Panc1 (cell line): ENCODE measurements at regions not wholly inside any gene's neighbourhood (a gene's known extent, or its start where the extent isn't known, plus 50 kb on each side); places are given as distances from the start of the nearest gene placed in this dataset.

Experiments used
- CTCF ChIP-seq: fragments of 450-650 bp; IDR thresholded peaks from 2 replicates; pipeline ENCODE4 v1.5.1; 2017; ENCODE audit warnings: mild to moderate bottlenecking
- POLR2AphosphoS5 ChIP-seq: IDR thresholded peaks from 2 replicates; pipeline ENCODE4 v1.6.1; 2012; ENCODE audit warnings: mild to moderate bottlenecking, low read depth, low read length, moderate library complexity
- TCF7L2 ChIP-seq: IDR thresholded peaks from 2 replicates; pipeline ENCODE4 v1.6.1; 2011; ENCODE audit warnings: mild to moderate bottlenecking, low read depth, low read length, inconsistent platforms

GRCh38 chr2:108169982-108170625, 69.7 kb upstream of the SULT1C3 start:
- TF ChIP-seq CTCF (peak; percentile 63), POLR2AphosphoS5 (no peak), TCF7L2 (no peak)
